PC-9 (cell line): ENCODE measurements at regions not wholly inside any gene's neighbourhood (a gene's known extent, or its start where the extent isn't known, plus 50 kb on each side); places are given as distances from the start of the nearest gene placed in this dataset.
"Not testable (repeated sequence)": the region's sequence is repeated elsewhere in the genome, so short reads cannot be mapped to it uniquely, and the experiment has no call there.

Experiments
- BruUV-seq: library from RNA; stranded (reverse); fragments of 400-500 nt; replicated peaks from 2 replicates; lab custom pipeline; 2021; lab: Mats Ljungman, UMichigan
- CTCF ChIA-PET: fragments of 300-600 bp; sonication (Branson Sonifier 250); formaldehyde crosslinking; loops from one replicate; lab custom pipeline; 2022; ENCODE audit warnings: antibody characterized with exemption; lab: Charles Lee
- POLR2A ChIA-PET: fragments of 300-600 bp; sonication (Branson Sonifier 250); formaldehyde crosslinking; loops from one replicate; lab custom pipeline; 2022; ENCODE audit warnings: antibody characterized with exemption; ENCODE audit not compliant: unreplicated experiment; lab: Charles Lee
- DNase-seq, 2 experiments: peaks; one replicate each; pipeline versions ENCODE4 v3.0.0 to v3.0.0-alpha.2; 2015 to 2022; ENCODE audit warnings: mixed read lengths in 1 of 2
- H2AFZ ChIP-seq: fragments of 200-600 bp; sonication (generic); 2 replicates; pipeline ENCODE4 v1.8.1; 2017; ENCODE audit warnings: antibody characterized with exemption
- H3F3A ChIP-seq: fragments of 200-600 bp; sonication (generic); 2 replicates; pipeline ENCODE4 v1.8.1; 2017; ENCODE audit warnings: antibody characterized with exemption, mild to moderate bottlenecking, low read depth; ENCODE audit not compliant: insufficient read depth
- H3K27ac ChIP-seq: fragments of 200-600 bp; sonication (generic); 2 replicates; pipeline ENCODE4 v1.6.1; 2016; ENCODE audit warnings: mixed run types
- H3K27me3 ChIP-seq: fragments of 200-600 bp; sonication (generic); 2 replicates; pipeline ENCODE4 v1.6.1; 2016; ENCODE audit warnings: low read depth, mixed run types; ENCODE audit not compliant: insufficient read depth
- H3K36me3 ChIP-seq: fragments of 200-600 bp; sonication (generic); 2 replicates; pipeline ENCODE4 v1.6.1; 2016; ENCODE audit warnings: low read depth, mixed run types
- H3K4me1 ChIP-seq: fragments of 200-600 bp; sonication (generic); replicated peaks from 2 replicates; pipeline ENCODE4 v1.6.1; 2016; ENCODE audit warnings: mixed run types; ENCODE audit not compliant: insufficient read depth
- H3K4me2 ChIP-seq: fragments of 200-600 bp; sonication (generic); 2 replicates; pipeline ENCODE4 v1.6.1; 2017; ENCODE audit warnings: mixed run types
- H3K4me3 ChIP-seq: fragments of 200-600 bp; sonication (generic); 2 replicates; pipeline ENCODE4 v1.6.1; 2016; ENCODE audit warnings: mixed run types
- H3K79me2 ChIP-seq: fragments of 200-600 bp; sonication (generic); 2 replicates; pipeline ENCODE4 v1.6.1; 2017; ENCODE audit warnings: low read depth, mixed run types
- H3K9me2 ChIP-seq: fragments of 200-600 bp; sonication (generic); 2 replicates; pipeline ENCODE4 v1.8.1; 2017; ENCODE audit warnings: mild to moderate bottlenecking; ENCODE audit not compliant: insufficient read depth
- H3K9me3 ChIP-seq: fragments of 200-600 bp; sonication (generic); 2 replicates; pipeline ENCODE4 v1.8.1; 2016; ENCODE audit warnings: low read depth; ENCODE audit not compliant: insufficient read depth
- H4K20me1 ChIP-seq: fragments of 200-600 bp; sonication (generic); 2 replicates; pipeline ENCODE4 v1.8.1; 2017; ENCODE audit not compliant: insufficient read depth
- EZH2 ChIP-seq: fragments of 200-600 bp; sonication (generic); IDR thresholded peaks from 2 replicates; pipeline ENCODE4 v1.8.0; 2017; ENCODE audit warnings: antibody characterized with exemption, low read depth
- intact Hi-C: fragments of 100-400 bp; cut with micrococcal nuclease; formaldehyde crosslinking; loops from one replicate; pipeline ENCODE4 v1.10.0; 2022; ENCODE audit not compliant: unreplicated experiment
- TF ChIP-seq, protein P1 (sequence below): fragments of 200-600 bp; sonication (generic); conservative IDR thresholded peaks from 2 replicates; pipeline ENCODE4 v1.6.1; 2017; ENCODE audit warnings: mixed run types, antibody characterized with exemption, mild to moderate bottlenecking, moderate library complexity

DNA sequence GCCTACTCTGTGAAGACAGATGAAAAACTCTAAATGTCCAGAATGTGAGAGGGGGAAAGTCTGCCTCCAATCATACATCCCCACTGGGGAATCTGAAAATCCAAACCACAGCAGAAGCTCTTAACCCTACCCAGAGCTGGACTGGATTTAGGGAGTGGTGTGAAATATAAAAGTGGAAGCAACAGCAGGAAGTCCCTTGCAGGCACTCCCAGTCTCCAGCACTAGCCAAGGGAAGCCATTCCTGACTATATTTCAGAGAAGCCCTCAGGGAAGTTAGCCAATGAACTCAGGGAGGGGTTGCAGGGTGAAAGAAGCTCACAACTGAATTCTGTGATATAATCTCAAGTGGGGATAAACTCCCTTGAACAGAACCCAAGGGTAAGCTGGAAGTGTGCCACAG, 51.5 kb downstream of the CRPPA start:
- peaks cover 8% of the 10 kb centered on the region; the same call in 1 of the 2 replicates for H3K4me1 ChIP-seq
- CTCF ChIA-PET, result no interaction called here
- H3K36me3 ChIP-seq, result no peaks in the 10 kb centered on the region
- no peaks in the 10 kb centered on the region for H3K9me3 ChIP-seq
- no peak overlapping the region for H3K27ac ChIP-seq
- no peaks in the 10 kb centered on the region for H3F3A ChIP-seq
- H3K27me3 ChIP-seq, result no peaks in the 10 kb centered on the region
- no peaks in the 10 kb centered on the region for H4K20me1 ChIP-seq
- H3K9me2 ChIP-seq, result no peaks in the 10 kb centered on the region
- no peak for DNase-seq
- POLR2A ChIA-PET, result no interaction called here
- no peak overlapping the region for H3K4me2 ChIP-seq
- H3K79me2 ChIP-seq, result no peaks in the 10 kb centered on the region
- BruUV-seq, result no TSS peak
- intact Hi-C loops, result no loop called here
- no peak overlapping the region for H2AFZ ChIP-seq
- no peak overlapping the region for H3K4me3 ChIP-seq
- TF ChIP-seq EZH2, result no peak
- TF ChIP-seq, protein P1, sequence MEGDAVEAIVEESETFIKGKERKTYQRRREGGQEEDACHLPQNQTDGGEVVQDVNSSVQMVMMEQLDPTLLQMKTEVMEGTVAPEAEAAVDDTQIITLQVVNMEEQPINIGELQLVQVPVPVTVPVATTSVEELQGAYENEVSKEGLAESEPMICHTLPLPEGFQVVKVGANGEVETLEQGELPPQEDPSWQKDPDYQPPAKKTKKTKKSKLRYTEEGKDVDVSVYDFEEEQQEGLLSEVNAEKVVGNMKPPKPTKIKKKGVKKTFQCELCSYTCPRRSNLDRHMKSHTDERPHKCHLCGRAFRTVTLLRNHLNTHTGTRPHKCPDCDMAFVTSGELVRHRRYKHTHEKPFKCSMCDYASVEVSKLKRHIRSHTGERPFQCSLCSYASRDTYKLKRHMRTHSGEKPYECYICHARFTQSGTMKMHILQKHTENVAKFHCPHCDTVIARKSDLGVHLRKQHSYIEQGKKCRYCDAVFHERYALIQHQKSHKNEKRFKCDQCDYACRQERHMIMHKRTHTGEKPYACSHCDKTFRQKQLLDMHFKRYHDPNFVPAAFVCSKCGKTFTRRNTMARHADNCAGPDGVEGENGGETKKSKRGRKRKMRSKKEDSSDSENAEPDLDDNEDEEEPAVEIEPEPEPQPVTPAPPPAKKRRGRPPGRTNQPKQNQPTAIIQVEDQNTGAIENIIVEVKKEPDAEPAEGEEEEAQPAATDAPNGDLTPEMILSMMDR, result no peak

DNA sequence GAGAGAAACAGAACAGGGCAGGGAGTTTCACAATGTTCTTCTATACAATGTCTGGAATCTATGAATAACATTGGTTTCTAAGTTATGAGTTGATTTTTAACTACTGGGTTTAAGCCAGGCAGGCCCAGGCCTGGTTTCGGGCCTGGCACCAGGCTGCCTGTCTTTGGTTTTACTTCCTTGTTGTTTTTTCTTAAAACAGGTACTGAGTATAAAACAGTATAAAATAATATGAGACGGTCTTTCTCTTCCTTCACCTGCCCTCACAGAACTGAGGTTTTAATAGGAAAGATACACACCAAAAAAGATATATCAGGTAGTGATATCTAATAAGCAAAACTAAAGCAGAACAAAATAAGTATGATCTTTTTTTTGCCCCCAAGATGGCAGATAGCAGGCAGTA, 52.0 kb downstream of the CRPPA start:
- H3K79me2 ChIP-seq, H2AFZ ChIP-seq, DNase-seq, H3K4me3 ChIP-seq, H3F3A ChIP-seq, H3K9me2 ChIP-seq, CTCF ChIA-PET, H3K36me3 ChIP-seq, H4K20me1 ChIP-seq, H3K9me3 ChIP-seq, H3K4me1 ChIP-seq, intact Hi-C loops, H3K4me2 ChIP-seq, H3K27ac ChIP-seq, POLR2A ChIA-PET, H3K27me3 ChIP-seq, BruUV-seq: not testable (repeated sequence)

DNA sequence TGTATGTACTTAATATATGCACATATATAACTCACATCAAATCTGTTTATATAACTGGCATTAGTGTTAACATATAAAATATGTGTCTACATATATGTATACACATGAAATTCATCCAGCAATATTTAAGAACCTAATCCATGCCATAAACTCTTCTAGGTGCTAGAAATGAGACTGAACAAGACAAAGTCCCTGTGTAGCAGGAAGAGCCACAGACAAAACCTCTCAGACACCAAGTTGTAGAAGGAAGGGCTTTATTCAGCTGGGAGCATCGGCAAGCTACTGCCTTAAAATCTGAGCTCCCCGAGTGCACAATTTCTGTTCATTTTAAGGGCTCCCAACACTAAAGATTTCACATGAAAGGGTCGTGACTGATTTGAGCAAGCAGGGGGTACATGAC, 52.5 kb downstream of the CRPPA start:
- CTCF ChIA-PET, result no interaction called here

More for the DNA sequence above, 52.5 kb downstream of the CRPPA start:
- Histone ChIP-seq H3K4me3 (no peak overlapping the region), H3K4me1 (peaks cover 8% of the 10 kb centered on the region; the same call in 1 of the 2 replicates), H3K79me2 (no peaks in the 10 kb centered on the region), H2AFZ (no peak overlapping the region), H3F3A (no peaks in the 10 kb centered on the region), H3K9me2 (no peaks in the 10 kb centered on the region), H3K9me3 (no peaks in the 10 kb centered on the region), H3K36me3 (no peaks in the 10 kb centered on the region), H3K4me2 (no peak overlapping the region), H4K20me1 (no peaks in the 10 kb centered on the region), H3K27me3 (no peaks in the 10 kb centered on the region), H3K27ac (no peak overlapping the region)
- BruUV-seq, result no TSS peak
- TF ChIP-seq EZH2, result no peak
- TF ChIP-seq, protein P1, result no peak
- DNase-seq, result no peak
- intact Hi-C loops, result no loop called here
- POLR2A ChIA-PET, result no interaction called here
